H1 (cell line): ENCODE measurements at regions not wholly inside any gene's neighbourhood (a gene's known extent, or its start where the extent isn't known, plus 50 kb on each side); places are given as distances from the start of the nearest gene placed in this dataset.

Experiments
- CHD2 ChIP-seq: IDR thresholded peaks from 2 replicates; pipeline ENCODE4 v1.6.1; 2012; ENCODE audit warnings: low read length, improper control_type of control experiment
- CHD7 ChIP-seq: fragments of 300-600 bp; sonication (generic); IDR thresholded peaks from 2 replicates; pipeline ENCODE4 v1.7.1; 2012; ENCODE audit warnings: low read length, moderate library complexity, mild to moderate bottlenecking, inconsistent platforms; ENCODE audit not compliant: insufficient replicate concordance
- CTCF ChIP-seq, 3 experiments: IDR thresholded peaks; 1 replicate in 2 of 3; 2 replicates in 1 of 3; pipeline versions ENCODE4 v1.5.1 to v1.6.1; 2011; ENCODE audit warnings: low read length in 3 of 3, mild to moderate bottlenecking in 3 of 3, inconsistent platforms in 2 of 3, low read depth in 1 of 3, moderate library complexity in 1 of 3; ENCODE audit not compliant: insufficient read depth in 1 of 3; ENCODE audit errors: control extremely low read depth in 1 of 3
- E2F6 ChIP-seq: IDR thresholded peaks from 2 replicates; pipeline ENCODE4 v1.6.1; 2012; ENCODE audit warnings: inconsistent platforms
- JUN ChIP-seq: IDR thresholded peaks from 2 replicates; pipeline ENCODE4 v1.6.1; 2011; ENCODE audit warnings: low read depth, mild to moderate bottlenecking, improper control_type of control experiment, low read length
- MAFK ChIP-seq: IDR thresholded peaks from 2 replicates; pipeline ENCODE4 v1.6.1; 2012; ENCODE audit warnings: low read depth, mild to moderate bottlenecking, improper control_type of control experiment, low read length
- MAX ChIP-seq: IDR thresholded peaks from 2 replicates; pipeline ENCODE4 v1.6.1; 2012; ENCODE audit warnings: inconsistent platforms
- POLR2A ChIP-seq, 2 experiments: IDR thresholded peaks; 1 replicate in 1 of 2; 2 replicates in 1 of 2; pipeline ENCODE4 v1.6.1; 2011; ENCODE audit warnings: low read depth in 2 of 2, low read length in 2 of 2, mild to moderate bottlenecking in 2 of 2; ENCODE audit errors: control extremely low read depth in 1 of 2
- POLR2AphosphoS5 ChIP-seq: IDR thresholded peaks from 2 replicates; pipeline ENCODE4 v1.6.1; 2011; ENCODE audit warnings: low read depth, low read length
- RXRA ChIP-seq: IDR thresholded peaks from 2 replicates; pipeline ENCODE4 v1.6.1; 2011; ENCODE audit warnings: low read depth, mild to moderate bottlenecking, low read length, moderate library complexity; ENCODE audit not compliant: insufficient read depth
- TBP ChIP-seq: IDR thresholded peaks from 2 replicates; pipeline ENCODE4 v1.6.1; 2011; ENCODE audit warnings: low read depth, low read length, improper control_type of control experiment
- ZNF274 ChIP-seq: IDR thresholded peaks from 2 replicates; pipeline ENCODE4 v1.7.0; 2012; ENCODE audit warnings: low read length, borderline replicate concordance; ENCODE audit errors: extremely low read depth

GRCh38 chr3:182628531-182628930 is 164.8 kb upstream of the ATP11B start:
- TF ChIP-seq MAFK (no peak), CTCF (IDR thresholded peaks at IDR 0.05; ENCODE audit: control extremely low read depth in 1 of 3, insufficient read depth in 1 of 3, low read depth in 1 of 3, low read length in 3 of 3) (no peak), POLR2AphosphoS5 (no peak), POLR2A (IDR thresholded peaks at IDR 0.05; ENCODE audit: control extremely low read depth in 1 of 2, low read depth in 2 of 2, low read length in 2 of 2) (no peak), RXRA (no peak), E2F6 (no peak), ZNF274 (no peak), CHD7 (no peak), TBP (no peak), CHD2 (no peak), JUN (no peak), MAX (no peak)
